ENCODE measurements at regions not wholly inside any gene's neighbourhood (a gene's known extent, or its start where the extent isn't known, plus 50 kb on each side); places are given as distances from the start of the nearest gene placed in this dataset.

DNA sequence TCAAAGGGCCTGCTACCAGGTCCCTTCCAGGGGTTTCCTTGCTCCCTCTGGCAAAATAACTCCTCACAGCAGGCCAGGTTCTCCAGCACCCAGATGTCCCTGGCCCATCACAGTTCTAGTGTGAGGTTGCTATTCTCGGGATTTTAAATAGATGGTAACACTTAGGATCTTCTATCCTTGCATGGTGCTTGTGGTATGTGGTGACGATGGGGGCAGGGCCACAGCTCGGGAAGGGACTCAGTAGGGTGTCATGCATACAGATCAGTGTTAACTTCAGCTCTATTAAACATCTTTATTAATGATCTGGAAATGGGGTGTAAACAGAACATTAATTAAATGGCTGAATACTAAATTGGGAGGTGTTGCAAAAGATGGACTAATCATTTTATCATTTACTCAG, 323.8 kb downstream of the QKI start:
- TF ChIP-seq MAX (IDR thresholded peaks at IDR 0.05), result no peak
- TF ChIP-seq CREB1 (IDR thresholded peaks at IDR 0.05; ENCODE audit: low read depth), result no peak
- TF ChIP-seq EP300 (IDR thresholded peaks at IDR 0.05; ENCODE audit: borderline replicate concordance), result no peak
